ENCODE measurements at regions not wholly inside any gene's neighbourhood (a gene's known extent, or its start where the extent isn't known, plus 50 kb on each side); places are given as distances from the start of the nearest gene placed in this dataset.

DNA sequence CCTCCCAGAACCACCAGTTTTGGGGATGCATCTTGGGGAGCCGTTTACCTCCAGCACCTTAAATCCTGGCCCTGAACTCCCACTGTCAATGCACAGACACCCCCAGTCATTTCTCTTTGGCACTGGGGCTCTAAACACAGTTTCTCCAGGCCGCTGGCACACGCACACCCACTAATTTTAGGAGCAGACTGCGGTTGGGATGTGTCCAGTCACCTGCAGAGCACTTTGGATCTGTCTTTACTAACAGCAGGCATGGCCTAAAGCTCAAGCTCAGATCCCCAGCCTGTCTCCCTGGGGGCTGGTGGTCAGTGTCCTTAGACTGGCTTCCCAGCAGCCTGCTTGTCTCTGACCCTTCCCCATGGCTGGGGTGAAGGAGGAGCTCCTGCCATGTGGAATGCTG is 49.9 kb downstream of the SYNE3 start:
- no peak for DNase-seq

GRCh38 chr14:95465936-95466335 is 50.5 kb downstream of the SYNE3 start:
- DNase-seq: no peak

GRCh38 chr14:95465358-95465757 is 51.1 kb downstream of the SYNE3 start:
- no peak for DNase-seq

DNA sequence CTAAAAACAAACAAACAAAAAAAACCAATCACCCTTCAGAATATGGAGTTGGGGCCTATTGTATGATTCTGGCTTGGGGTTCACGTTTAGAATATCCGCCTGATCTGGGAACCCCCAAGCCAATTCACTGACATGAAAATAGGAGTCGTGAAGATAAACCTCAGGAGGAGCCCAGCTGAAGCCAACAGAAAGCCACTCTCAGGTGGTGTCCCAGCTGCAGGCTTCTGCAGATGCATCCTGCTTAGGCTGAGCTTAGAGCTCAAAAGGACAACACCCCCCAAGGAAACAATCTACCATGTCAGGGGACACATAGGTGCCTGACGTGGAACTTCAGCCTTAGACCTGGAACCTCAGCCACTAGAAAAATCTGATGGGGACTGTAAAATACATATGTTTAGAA is 51.9 kb downstream of the SYNE3 start:
- no peak for DNase-seq

DNA sequence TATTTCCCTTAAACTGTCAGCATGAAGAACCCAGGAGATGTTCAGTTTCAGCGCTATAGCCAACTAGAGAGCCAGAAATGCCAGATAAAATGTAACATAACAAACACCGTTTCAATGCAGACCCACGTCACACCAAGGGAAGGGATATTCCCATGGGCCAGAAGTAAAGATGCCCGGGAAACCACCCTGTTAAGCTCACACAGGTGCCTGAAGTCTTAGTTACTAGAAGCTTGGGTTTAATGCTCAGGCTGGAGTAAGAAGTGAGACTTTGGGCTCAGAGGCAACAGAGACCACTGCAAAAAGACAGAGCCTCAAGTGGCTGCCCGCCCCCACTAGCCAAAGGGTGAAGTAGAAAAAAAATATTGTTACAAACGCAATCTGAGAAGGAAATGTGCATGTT is 52.3 kb downstream of the SYNE3 start:
- DNase-seq: no peak

DNA sequence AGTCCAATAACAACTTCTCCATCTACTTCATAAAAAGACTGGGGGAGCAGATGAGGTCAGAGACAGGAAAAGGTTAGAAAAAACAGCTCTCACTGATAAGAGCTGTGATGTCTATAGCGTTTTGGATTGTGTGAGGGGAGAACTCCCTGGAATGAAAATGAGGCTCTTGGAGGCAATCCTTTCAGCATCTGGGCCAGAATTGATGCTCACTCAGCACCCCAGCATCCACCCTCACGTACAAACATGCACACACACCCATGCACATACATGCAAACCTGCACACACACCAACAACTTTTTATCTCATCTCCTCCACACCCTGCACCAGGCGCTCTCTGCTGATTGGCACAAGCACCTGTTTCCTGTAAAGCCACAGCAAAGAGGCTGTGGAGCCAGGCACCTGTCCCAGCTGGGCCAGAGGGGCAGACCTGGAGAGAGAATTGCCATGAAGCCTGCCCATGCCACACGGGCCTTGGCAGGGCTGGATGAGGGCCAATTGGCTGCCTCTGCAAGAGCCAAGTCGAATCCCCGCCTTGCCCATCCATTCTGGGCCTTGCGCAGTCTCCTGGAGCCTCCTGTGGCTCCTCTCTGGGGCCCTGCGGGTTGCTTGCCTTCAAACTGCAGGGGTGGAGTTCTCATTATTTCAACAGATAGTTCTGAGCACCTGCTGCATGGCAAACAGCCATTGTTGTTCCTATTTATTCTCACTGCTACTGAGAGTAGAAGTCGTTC is 53.1 kb downstream of the SYNE3 start:
- peak; percentile 52 for DNase-seq

DNA sequence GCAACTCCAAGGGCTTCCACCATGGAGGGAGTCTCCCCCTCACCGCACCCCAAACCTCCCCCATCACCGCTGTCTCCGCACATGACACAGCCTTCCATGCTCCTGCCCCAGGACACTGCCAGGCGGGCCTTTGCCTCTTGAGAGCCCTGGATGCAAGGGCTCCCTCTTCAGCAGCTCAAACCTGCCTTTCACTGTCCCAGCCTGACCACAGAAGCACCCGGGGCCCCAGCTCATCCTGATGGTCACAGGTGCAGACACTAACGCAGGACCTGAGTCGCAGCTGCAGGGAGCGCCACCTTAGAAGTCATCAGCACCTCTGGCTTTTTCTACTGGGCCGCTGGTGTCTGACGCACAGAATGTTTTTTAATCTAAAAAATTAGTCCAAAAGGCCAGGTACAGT is 54.0 kb downstream of the SYNE3 start:
- DNase-seq: no peak

DNA sequence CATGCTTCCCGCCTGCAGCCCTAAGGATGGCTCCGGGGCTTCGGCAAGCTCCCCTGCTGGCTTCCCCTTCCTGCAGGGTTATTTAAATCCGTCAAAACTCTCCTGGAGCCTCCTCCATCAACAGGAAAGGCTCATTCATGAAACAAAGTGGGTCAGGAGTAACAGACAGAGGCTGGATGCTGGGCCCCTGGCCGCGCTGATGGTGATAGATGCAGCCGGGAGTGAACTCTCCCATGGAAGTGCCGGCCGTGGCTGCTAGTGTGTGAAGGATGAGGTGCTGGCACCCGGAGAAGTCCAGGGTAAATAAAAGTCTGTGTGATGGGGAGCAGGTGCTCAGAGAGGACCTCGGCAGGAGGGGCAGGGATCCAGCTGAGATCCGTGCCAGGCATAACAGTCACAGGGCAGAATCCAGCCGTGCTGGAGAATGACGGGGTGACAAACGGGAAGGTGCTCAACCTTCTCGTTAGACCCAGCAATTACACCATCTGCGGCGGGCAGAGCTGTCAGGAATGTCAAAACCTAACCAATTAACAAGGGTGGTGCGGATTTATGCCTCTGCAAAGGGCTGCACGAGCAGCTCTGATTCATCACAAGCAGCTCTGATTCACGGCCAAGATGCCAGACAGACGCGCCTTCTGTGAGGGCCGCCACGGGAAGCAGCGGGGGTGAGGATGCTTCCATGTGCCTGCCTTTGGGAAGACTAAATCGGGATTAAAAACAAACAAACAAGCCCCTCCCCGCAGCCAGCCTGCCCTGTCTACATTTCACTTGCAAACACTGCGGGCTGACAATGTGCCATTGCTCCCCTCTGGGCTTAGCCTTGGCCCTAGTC is 55.6 kb downstream of the SYNE3 start:
- no peak for DNase-seq

DNA sequence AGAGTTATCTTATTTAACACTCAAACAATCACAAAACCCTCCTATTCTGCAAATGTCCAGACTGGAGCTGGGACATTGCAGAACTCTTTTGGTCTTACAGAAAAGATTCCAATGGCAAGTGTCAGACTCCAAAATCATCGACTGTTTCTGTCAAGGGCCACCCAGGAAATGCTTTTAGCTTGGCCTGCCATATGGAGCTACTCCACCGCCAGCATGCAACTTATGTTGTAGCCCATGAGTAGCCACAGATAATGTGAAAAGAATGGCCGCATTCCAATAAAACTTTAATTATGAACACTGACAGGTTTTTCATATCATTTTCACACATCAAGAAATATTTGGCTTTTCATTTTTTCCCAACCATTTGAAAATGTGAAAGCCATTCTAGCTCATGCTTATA is 57.5 kb downstream of the SYNE3 start:
- DNase-seq: no peak

DNA sequence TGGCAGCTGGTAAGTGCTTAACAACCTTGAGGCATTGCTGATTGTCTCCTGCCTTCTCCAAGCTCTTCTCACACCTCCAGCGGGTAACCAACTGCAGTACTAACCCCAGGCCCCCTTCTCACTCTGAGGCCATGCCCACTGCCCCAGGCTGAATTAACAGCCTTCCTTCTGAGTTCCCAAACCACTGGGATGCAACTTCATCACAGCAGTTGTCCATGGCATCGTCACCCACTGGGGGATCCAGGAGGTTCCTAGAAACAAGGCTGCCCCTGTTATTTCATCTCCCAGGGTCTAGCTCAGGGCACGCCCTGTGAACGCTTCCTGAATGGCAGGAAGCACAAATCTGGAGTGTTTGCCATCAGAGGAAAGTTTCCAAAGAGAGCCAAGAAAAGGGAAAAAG is 58.0 kb downstream of the SYNE3 start:
- DNase-seq: no peak

DNA sequence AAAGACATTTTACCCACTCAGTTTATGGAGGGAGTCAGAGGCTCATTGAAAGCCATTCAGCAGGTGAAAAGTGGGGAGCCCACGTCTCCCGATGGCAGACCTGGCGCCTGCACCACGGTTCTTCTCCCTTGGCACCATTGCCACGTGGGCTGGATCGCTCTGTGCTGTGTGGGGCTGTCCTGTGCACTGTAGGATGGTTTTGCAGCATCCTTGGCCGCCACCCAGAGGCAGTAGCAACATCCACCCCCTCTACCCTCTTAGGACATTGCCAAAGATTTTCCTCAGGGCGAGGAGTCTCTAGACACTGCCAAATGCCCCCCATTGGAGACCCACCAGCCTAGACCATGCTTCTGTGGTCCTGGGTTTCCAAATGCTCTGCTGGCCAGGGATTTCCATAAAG is 60.2 kb downstream of the SYNE3 start:
- DNase-seq: no peak

- no peak for DNase-seq
Observed at GRCh38 chr14:95455246-95455645, 61.2 kb downstream of the SYNE3 start.

DNA sequence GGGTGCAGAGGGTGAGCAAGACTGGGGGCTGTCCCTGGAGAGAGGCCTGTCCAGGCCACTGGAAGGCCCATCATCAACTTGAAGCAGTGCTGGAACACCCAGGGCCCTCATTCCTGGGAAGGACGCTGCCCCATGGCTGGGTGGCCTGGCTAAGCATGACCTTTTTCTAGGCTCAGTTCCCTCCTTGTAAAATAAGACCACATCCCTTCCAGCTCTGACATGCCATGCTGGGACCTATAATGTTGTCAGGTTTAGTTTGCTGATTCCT is 62.8 kb downstream of the SYNE3 start:
- no peak for DNase-seq

GRCh38 chr14:95452893-95453712 is 63.3 kb downstream of the SYNE3 start:
- DNase-seq: no peak

DNA sequence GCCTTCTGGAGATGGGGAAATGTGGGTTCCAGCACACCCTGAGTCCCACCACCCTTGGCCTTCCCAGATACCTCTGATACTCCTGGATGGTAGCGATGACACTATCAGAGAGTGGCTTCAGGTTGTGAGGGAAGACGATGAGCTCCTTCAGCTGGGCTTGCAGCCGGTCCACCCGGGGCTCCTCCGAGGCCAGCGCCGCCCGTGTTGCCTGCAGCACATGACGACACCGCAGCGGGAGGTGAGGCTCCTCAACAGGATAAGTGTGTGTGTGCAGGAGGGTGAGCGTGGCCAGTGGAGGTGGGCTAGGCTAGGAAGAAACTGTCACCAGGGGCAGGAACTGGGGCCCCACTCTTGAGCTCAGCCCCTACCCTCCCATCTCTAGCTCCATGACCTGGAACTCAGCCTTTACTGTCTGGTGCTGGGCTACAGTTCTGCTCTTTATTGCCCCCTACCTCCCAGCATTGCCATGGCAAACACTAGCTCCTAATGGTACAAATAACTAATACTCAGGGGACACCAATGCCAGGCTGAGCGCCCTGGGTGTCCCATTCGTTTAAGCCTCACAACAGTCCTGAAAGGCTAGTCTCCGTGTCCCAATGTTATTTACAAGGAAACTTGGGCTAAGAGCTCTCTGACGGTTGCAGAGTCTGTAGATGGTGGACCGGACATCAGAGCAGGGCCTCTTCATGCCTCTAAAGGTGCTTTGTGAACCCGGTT is 64.1 kb downstream of the SYNE3 start:
- no peak for DNase-seq

DNA sequence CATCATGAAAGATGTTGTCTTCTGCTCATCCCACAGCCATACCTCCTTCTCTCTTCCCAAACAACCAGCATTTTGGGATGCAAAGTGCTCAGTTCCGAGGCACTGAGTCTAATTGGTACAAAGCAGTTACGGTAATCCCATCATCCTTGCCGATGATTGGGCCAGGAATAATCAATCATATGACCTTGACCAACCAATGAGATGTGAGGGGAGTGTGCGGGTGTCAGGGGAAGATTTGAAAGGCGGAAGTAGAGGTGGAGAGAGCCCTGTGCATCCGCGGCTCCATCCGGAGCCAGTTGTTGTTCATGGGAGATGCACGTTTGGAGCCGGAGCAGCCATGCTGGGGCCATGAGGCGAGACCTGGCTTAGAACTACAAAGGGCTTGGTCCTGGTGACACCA is 67.3 kb downstream of the SYNE3 start:
- DNase-seq: no peak

DNA sequence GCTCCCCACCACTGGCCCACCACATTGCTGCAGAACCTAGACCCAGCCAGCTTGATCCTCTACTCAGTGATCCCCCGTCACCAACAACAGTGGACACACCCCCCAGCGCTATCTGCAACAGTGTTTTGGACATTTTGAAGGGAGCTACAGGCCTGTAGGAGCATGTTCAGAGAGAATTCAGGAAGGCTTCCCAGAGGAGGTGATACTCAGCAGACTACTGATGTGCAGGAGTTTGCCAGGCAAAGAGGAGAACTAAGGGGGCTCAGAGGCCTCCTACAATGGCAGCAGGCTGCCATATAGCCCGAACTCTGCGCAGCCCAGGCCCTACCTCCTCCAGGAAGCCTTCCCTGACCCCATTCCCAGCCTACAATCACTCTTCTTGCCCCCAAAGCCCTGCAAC is 70.0 kb downstream of the SYNE3 start:
- DNase-seq: no peak

GRCh38 chr14:95445676-95446075 is 70.8 kb downstream of the SYNE3 start:
- DNase-seq: no peak

DNA sequence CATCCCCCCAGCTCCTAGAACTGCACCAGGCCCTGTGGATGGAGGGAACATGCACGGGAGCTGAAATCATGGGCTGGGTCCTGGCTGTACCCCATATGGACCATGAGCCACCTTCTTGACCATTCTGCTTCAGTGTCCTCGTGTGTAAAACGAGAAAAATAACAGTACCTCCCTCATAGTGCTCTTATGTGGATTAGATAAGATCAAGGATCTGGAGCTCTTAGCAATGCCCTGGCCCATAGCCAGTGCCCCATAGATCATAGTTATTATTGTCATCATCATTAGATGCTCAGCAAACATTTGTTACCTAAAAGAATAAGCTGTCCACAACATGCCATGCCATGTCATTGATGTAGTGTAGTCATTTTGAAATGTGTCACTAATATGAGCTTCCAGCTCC is 71.3 kb downstream of the SYNE3 start:
- no peak for DNase-seq

GRCh38 chr14:95444132-95445129 is 72.0 kb downstream of the SYNE3 start:
- no peak for DNase-seq

DNA sequence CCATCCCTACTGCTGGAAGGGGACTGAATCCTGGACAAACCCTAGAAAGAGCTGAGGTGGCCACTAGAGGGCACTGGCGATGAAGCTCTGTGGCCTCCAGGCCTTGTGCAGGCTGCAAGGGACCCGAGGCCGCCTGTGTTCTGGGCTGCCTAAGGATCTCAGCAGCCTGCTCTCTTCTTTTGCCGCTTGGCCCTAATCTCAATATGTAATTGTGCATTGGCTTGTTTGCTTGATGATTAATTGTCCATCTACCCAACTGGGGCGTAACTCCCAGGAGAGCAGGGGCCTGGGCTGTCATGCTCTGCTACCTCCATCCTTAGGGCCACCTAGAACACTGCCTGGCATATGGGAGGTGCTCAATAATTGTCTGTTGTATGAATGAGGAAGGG is 73.8 kb downstream of the SYNE3 start:
- DNase-seq: peak; percentile 1

GRCh38 chr14:95442016-95442632 is 74.3 kb downstream of the SYNE3 start:
- no peak for DNase-seq

Measured in GF-D8 (cell line).